ENCODE measurements at regions not wholly inside any gene's neighbourhood (a gene's known extent, or its start where the extent isn't known, plus 50 kb on each side); places are given as distances from the start of the nearest gene placed in this dataset.
"Not testable (repeated sequence)": the region's sequence is repeated elsewhere in the genome, so short reads cannot be mapped to it uniquely, and the experiment has no call there.

DNA sequence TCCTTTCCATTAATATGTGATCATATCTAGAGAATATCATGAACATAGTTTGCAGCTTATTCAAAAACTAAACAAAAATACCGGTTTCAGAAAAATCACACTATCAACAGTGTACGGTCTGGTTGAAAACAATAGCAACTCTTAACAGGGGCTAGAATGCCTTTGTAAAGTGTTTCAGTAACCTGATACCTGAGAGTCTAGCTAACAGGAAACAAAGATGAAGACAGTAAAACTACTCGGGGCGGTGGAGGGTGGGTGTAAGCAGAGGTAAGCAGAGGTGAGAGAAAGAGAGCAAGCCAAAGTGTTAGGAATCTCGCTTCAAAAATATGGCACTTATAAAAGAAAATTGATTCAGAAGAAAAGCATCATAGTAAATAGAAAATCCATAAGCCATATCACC is 109.0 kb upstream of the RGPD4 start:
- no peaks in the 10 kb centered on the region for H3K27me3 Mint-ChIP-seq (ENCODE audit: low read depth)
- peaks cover 4% of the 10 kb centered on the region for H3K4me1 Mint-ChIP-seq (ENCODE audit: low read depth)
- ChIA-PET CTCF (no interaction called here), POLR2A (no interaction called here)
- ATAC-seq, result no peak
- no peak overlapping the region for H3K4me3 Mint-ChIP-seq
- H3K27ac Mint-ChIP-seq, result no peak overlapping the region
- H3K9me3 Mint-ChIP-seq (ENCODE audit: insufficient read depth), result no peaks in the 10 kb centered on the region
- H3K36me3 Mint-ChIP-seq (ENCODE audit: low read depth), result no peaks in the 10 kb centered on the region
- no peak for DNase-seq

DNA sequence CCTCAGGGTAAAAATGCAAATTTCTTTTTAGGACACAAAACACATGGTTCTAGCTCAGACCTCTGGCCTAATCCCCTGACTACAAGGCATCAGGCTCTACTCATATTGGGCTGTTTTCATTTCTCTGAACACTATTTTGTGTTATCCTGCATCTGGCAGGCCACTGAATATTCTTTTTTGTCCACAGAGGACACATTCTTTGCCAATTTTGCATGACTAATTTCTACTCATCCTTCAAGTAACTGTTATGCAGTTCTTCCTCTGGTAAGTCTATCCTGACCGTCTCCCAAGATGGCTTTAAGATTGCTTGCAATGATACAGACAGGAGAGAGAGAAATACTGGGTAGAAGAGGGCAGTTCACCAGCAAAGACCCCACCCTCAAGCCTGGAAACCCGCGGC is 107.6 kb upstream of the RGPD4 start:
- ATAC-seq (no peak), DNase-seq (no peak)
- H3K36me3 Mint-ChIP-seq (ENCODE audit: low read depth), result no peaks in the 10 kb centered on the region
- H3K9me3 Mint-ChIP-seq (ENCODE audit: insufficient read depth), result no peaks in the 10 kb centered on the region
- no peaks in the 10 kb centered on the region for H3K4me1 Mint-ChIP-seq (ENCODE audit: low read depth)
- H3K4me3 Mint-ChIP-seq, result no peak overlapping the region
- ChIA-PET POLR2A (no interaction called here), CTCF (no interaction called here)
- H3K27ac Mint-ChIP-seq, result no peak overlapping the region
- H3K27me3 Mint-ChIP-seq (ENCODE audit: low read depth), result no peaks in the 10 kb centered on the region

DNA sequence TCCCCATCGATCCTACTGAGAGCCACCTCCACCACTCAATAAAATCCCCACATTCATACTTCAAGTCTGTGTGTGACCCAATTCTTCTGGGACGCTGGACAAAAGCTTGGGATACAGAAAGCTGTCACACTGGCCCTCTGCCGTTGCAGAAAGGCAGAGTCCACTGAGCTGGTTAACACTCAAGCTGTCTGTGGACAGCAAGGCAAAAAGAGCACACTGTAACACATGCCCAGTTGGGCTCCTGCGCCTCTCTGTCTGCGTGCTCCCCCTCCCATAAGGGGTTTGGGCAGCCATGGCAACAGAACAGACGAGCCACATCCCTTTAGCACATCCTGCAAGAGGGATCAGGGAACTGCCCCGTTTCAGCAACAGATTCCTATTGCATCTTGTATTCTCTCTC is 106.9 kb upstream of the RGPD4 start:
- Mint-ChIP-seq H3K4me1 (ENCODE audit: low read depth) (no peaks in the 10 kb centered on the region), H3K27ac (no peak overlapping the region), H3K36me3 (ENCODE audit: low read depth) (no peaks in the 10 kb centered on the region), H3K27me3 (ENCODE audit: low read depth) (no peaks in the 10 kb centered on the region), H3K4me3 (no peak overlapping the region), H3K9me3 (ENCODE audit: insufficient read depth) (no peaks in the 10 kb centered on the region)
- ChIA-PET CTCF (no interaction called here), POLR2A (no interaction called here)
- no peak for ATAC-seq
- DNase-seq, result no peak

DNA sequence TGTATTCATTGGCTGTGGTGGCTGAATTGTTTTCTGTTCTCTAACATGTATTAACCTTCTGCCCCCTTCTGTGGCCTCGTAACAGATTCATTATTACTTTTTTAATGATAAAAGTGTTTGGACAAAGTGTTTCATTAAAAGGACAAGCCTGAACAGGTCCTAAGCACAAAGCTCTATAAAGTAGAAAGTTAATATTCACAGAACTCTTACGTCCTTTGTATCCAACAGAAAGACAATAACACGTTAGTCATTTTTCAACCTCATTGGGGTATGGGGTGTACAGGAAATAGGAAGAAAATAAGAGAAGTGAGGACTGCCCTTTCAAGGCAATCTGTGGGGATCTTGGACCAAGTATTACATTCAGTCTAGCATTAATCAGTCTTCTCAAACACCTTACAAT is 105.5 kb upstream of the RGPD4 start:
- Mint-ChIP-seq H3K27me3 (ENCODE audit: low read depth) (no peaks in the 10 kb centered on the region), H3K9me3 (ENCODE audit: insufficient read depth) (no peaks in the 10 kb centered on the region), H3K27ac (no peak overlapping the region), H3K4me1 (ENCODE audit: low read depth) (no peaks in the 10 kb centered on the region), H3K4me3 (no peak overlapping the region), H3K36me3 (ENCODE audit: low read depth) (no peaks in the 10 kb centered on the region)
- DNase-seq, result no peak
- POLR2A ChIA-PET, result no interaction called here
- CTCF ChIA-PET, result no interaction called here
- ATAC-seq, result no peak

DNA sequence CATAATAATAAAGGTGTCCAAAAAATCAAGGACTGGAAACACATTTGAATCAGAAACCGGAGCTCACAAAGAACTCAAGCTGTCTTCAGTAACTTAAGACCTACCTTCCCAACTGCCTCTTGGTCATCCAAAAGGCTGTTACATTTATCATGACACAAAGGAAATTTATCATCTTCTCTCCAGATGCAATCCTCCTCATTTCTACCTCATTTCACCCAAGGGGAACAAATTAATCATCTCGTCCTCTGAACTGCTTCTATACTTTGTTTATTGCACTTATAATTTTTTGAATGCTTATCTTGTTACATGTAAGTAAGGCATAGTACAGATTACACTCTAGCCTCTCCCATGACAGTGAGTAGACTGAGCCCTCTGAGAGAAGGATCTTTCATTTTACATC is 105.1 kb upstream of the RGPD4 start:
- Mint-ChIP-seq H3K27ac (no peak overlapping the region), H3K9me3 (ENCODE audit: insufficient read depth) (no peaks in the 10 kb centered on the region), H3K4me3 (no peak overlapping the region), H3K27me3 (ENCODE audit: low read depth) (no peaks in the 10 kb centered on the region), H3K36me3 (ENCODE audit: low read depth) (no peaks in the 10 kb centered on the region), H3K4me1 (ENCODE audit: low read depth) (no peaks in the 10 kb centered on the region)
- ChIA-PET POLR2A (no interaction called here), CTCF (no interaction called here)
- ATAC-seq (no peak), DNase-seq (no peak)

DNA sequence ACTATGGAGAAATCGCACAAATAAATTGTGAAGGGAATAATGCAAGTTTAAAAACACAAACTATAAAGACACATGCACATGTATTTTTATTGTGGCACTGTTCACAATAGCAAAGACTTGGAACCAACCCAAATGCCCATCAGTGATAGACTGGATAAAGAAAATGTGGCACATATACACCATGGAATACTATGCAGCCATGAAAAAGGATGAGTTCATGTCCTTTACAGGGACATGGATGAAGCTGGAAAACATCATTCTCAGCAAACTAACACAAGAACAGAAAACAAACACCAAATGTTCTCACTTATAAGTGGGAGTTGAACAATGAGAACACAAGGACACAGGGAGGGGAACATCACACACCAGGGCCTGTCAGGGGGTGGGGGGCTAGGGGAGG is 100.9 kb upstream of the RGPD4 start:
- H3K27ac Mint-ChIP-seq; ATAC-seq; H3K9me3 Mint-ChIP-seq (ENCODE audit: insufficient read depth); POLR2A ChIA-PET; H3K4me1 Mint-ChIP-seq (ENCODE audit: low read depth); H3K4me3 Mint-ChIP-seq; CTCF ChIA-PET; H3K27me3 Mint-ChIP-seq (ENCODE audit: low read depth); DNase-seq; H3K36me3 Mint-ChIP-seq (ENCODE audit: low read depth): not testable (repeated sequence)

DNA sequence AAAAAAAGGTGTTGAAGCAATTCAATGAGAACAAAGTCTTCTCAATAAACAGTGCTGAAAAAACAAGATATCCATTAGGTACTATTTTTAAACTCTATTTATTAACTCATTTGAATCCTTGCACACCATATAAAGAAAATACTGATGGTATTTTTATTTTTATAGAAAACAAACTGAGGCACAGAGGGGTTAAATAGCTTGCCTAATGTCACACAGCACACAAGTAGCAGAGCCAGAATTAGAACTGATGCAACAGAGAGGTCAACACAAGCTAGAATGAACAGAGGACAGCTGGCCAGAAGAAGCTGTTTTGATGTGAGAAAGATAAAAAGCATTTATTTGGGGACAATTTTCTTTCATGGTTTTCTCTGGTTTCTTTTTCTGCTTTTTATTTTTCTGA is 99.4 kb upstream of the RGPD4 start:
- DNase-seq (no peak), ATAC-seq (no peak)
- Mint-ChIP-seq H3K4me1 (ENCODE audit: low read depth) (no peaks in the 10 kb centered on the region), H3K9me3 (ENCODE audit: insufficient read depth) (no peaks in the 10 kb centered on the region), H3K4me3 (no peak overlapping the region), H3K36me3 (ENCODE audit: low read depth) (no peaks in the 10 kb centered on the region), H3K27ac (no peak overlapping the region), H3K27me3 (ENCODE audit: low read depth) (no peaks in the 10 kb centered on the region)
- ChIA-PET POLR2A (no interaction called here), CTCF (no interaction called here)

DNA sequence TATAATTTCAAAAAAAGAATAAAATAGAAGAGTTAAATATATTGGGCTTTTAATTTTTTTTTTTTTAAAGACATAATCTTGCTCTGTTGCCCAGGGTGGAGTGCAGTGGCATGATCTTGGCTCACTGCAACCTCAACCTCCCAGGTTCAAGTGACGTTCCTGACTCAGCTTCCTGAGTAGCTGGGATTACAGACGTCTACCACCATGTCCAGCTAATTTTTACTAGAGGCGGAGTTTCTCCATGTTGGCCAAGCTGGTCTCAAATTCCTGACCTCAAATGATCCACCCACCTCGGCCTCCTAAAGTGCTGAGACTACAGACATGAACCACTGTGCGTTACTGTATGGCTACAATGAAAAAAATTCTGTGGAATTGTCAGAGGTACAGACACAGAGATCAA is 98.1 kb upstream of the RGPD4 start:
- Mint-ChIP-seq H3K4me1 (ENCODE audit: low read depth) (no peaks in the 10 kb centered on the region), H3K4me3 (no peak overlapping the region), H3K27ac (no peak overlapping the region), H3K36me3 (ENCODE audit: low read depth) (no peaks in the 10 kb centered on the region), H3K9me3 (ENCODE audit: insufficient read depth) (no peaks in the 10 kb centered on the region), H3K27me3 (ENCODE audit: low read depth) (no peaks in the 10 kb centered on the region)
- no peak for DNase-seq
- POLR2A ChIA-PET, result no interaction called here
- CTCF ChIA-PET, result no interaction called here
- ATAC-seq, result no peak

DNA sequence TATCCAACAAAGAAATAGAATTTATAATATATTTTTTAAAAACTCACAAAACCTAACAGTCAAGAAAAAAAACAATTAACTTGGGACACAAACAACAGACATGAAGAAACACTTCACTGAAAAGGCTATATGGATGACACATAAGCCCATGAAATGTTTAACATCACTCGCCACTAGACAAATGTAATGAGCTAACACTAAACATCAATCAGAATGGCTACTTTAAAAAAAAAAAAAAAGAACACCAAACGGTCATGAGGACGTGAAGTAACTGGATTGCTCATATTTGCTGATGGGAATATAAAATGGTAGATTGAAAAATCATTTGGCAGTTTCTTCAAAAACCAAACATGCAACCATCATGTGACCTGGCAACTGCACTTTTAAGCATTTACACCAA is 97.3 kb upstream of the RGPD4 start:
- DNase-seq (no peak), ATAC-seq (no peak)
- Mint-ChIP-seq H3K27ac (no peak overlapping the region), H3K9me3 (ENCODE audit: insufficient read depth) (no peaks in the 10 kb centered on the region), H3K36me3 (ENCODE audit: low read depth) (no peaks in the 10 kb centered on the region), H3K27me3 (ENCODE audit: low read depth) (no peaks in the 10 kb centered on the region), H3K4me1 (ENCODE audit: low read depth) (no peaks in the 10 kb centered on the region), H3K4me3 (no peak overlapping the region)
- CTCF ChIA-PET, result no interaction called here
- POLR2A ChIA-PET, result no interaction called here

DNA sequence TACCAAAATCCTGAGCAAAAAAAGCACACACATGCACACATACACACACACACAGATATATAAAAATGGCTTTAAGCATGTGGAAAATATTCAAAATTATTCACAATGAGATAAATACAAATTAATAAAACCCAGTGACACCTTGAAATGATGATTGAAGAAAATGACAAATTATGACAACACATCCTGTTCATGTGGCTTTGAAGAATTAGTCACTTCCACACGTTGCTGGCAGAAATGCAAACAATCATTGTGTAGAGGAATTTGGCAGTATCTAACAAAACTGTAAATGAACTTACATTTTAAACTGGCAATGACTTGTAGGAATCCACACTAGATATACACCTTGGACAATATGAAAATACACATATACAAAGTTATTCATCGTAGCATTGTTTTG is 95.8 kb upstream of the RGPD4 start:
- Mint-ChIP-seq H3K36me3 (ENCODE audit: low read depth) (no peaks in the 10 kb centered on the region), H3K27me3 (ENCODE audit: low read depth) (no peaks in the 10 kb centered on the region), H3K27ac (no peak overlapping the region), H3K4me3 (no peak overlapping the region), H3K4me1 (ENCODE audit: low read depth) (no peaks in the 10 kb centered on the region), H3K9me3 (ENCODE audit: insufficient read depth) (no peaks in the 10 kb centered on the region)
- CTCF ChIA-PET, result no interaction called here
- POLR2A ChIA-PET, result no interaction called here
- no peak for DNase-seq
- ATAC-seq, result no peak

DNA sequence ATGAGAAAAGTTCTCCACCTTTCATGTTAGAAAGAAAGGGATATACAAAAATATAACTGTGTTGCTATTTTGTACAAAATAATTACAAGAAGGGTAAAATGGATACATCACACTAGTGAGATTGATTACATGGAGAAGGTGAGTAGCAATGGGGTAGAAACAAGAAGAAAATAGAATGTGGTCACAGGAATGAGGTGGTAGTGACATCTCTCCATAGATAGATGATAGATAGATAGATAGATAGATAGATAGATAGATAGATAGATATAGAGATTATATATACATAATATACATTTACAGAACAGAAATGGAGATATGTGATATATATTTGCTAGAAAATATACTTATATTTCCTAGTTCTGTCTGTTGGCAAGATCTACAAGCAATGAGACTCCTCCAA is 95.3 kb upstream of the RGPD4 start:
- ChIA-PET CTCF (no interaction called here), POLR2A (no interaction called here)
- Mint-ChIP-seq H3K27me3 (ENCODE audit: low read depth) (no peaks in the 10 kb centered on the region), H3K4me3 (no peak overlapping the region), H3K9me3 (ENCODE audit: insufficient read depth) (no peaks in the 10 kb centered on the region), H3K27ac (no peak overlapping the region), H3K36me3 (ENCODE audit: low read depth) (no peaks in the 10 kb centered on the region), H3K4me1 (ENCODE audit: low read depth) (no peaks in the 10 kb centered on the region)
- ATAC-seq (no peak), DNase-seq (no peak)

DNA sequence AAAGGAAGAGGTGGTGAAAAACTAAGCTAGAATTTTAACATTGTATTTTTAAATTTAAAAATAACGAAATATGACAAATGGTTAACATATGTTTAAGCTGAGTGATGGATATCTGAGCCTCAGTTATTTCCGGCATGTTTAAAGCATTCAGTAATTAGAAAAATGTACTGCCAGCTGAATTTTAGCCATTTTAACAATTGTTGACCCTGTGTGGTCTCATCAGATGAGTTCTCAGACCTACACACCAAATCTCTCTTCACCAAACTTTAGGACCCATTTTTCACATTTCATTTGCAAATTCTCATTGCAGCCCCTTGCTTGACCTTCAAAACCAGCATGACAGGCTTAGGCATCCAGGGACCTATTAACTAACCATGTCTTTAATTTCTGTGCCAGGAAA is 91.5 kb upstream of the RGPD4 start:
- ChIA-PET POLR2A (no interaction called here), CTCF (no interaction called here)
- no peak overlapping the region for H3K4me3 Mint-ChIP-seq
- no peak overlapping the region for H3K27ac Mint-ChIP-seq
- H3K4me1 Mint-ChIP-seq (ENCODE audit: low read depth), result no peaks in the 10 kb centered on the region
- no peaks in the 10 kb centered on the region for H3K36me3 Mint-ChIP-seq (ENCODE audit: low read depth)
- DNase-seq (no peak), ATAC-seq (no peak)
- H3K9me3 Mint-ChIP-seq (ENCODE audit: insufficient read depth), result no peaks in the 10 kb centered on the region
- H3K27me3 Mint-ChIP-seq (ENCODE audit: low read depth), result no peaks in the 10 kb centered on the region

DNA sequence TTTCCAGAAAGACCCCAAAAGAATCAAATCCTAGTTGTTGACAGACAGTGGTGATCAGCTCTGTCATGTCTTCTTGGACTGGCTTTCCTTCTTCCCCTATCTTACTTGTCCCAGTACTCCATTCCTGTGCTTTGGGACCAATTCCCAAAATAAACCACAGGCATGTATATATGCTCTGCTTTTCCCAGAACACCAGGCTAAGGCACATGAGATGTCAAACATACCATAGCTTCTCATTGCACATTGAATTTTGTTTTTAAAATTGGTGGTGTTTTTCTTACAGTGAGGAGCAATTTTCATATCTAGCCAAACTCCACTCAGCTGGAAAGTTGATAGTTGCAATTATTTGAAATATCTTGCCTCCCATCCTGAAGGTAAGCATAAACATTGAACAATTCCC is 88.9 kb upstream of the RGPD4 start:
- no peak overlapping the region for H3K4me3 Mint-ChIP-seq
- H3K27me3 Mint-ChIP-seq (ENCODE audit: low read depth), result no peaks in the 10 kb centered on the region
- ATAC-seq (no peak), DNase-seq (no peak)
- no peak overlapping the region for H3K27ac Mint-ChIP-seq
- H3K4me1 Mint-ChIP-seq (ENCODE audit: low read depth), result no peaks in the 10 kb centered on the region
- ChIA-PET POLR2A (no interaction called here), CTCF (no interaction called here)
- H3K9me3 Mint-ChIP-seq (ENCODE audit: insufficient read depth), result no peaks in the 10 kb centered on the region
- H3K36me3 Mint-ChIP-seq (ENCODE audit: low read depth), result no peaks in the 10 kb centered on the region

DNA sequence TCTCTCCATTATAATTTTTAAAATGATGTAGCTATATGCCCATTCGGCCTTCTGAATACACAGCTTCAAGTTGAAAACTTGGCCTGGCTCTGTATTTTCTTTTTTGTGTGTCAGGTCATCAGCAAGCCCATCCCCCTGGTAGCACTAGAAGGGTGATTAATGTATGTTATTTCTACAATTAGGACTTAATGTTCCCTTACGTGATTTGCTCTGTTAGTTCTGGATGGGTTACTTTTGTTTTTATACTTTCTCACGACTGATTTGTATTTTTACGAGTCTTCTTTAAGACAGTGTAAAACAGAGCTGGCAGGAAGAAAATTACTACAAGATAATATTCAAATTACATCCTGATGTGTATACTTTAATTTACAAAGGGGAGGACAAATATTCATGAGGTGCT is 88.4 kb upstream of the RGPD4 start:
- ATAC-seq (no peak), DNase-seq (no peak)
- Mint-ChIP-seq H3K4me3 (no peak overlapping the region), H3K36me3 (ENCODE audit: low read depth) (no peaks in the 10 kb centered on the region), H3K9me3 (ENCODE audit: insufficient read depth) (no peaks in the 10 kb centered on the region), H3K4me1 (ENCODE audit: low read depth) (no peaks in the 10 kb centered on the region), H3K27me3 (ENCODE audit: low read depth) (no peaks in the 10 kb centered on the region), H3K27ac (no peak overlapping the region)
- ChIA-PET POLR2A (no interaction called here), CTCF (no interaction called here)

Measured in activated CD8-positive, alpha-beta T cell treated with anti-CD3 and anti-CD28 coated beads, Interleukin-2, amount 10 ng/mL, durations not matched to agents 7 days and 5 days (primary cell).